HG02678 (cell line): ENCODE measurements at regions not wholly inside any gene's neighbourhood (a gene's known extent, or its start where the extent isn't known, plus 50 kb on each side); places are given as distances from the start of the nearest gene placed in this dataset.

Experiments used
- ATAC-seq: cut with Tn5 transposase; IDR thresholded peaks from one replicate; pipeline ENCODE4 v1.9.1; 2021; ENCODE audit warnings: mild to moderate bottlenecking, moderate library complexity; ENCODE audit not compliant: unreplicated experiment

- ATAC-seq: peak; percentile 92
Observed at GRCh38 chr4:157978680-157979361, 194.0 kb downstream of the GASK1B start.

GRCh38 chr4:157977086-157977485 lies 195.7 kb downstream of the GASK1B start:
- no peak for ATAC-seq

- ATAC-seq: no peak
Observed at GRCh38 chr4:157973297-157973696, 199.5 kb downstream of the GASK1B start.

- no peak for ATAC-seq
Observed at GRCh38 chr4:157964463-157964862, 208.4 kb downstream of the GASK1B start.

- ATAC-seq: no peak
Observed at GRCh38 chr4:157961229-157961990, 211.4 kb downstream of the GASK1B start.

- ATAC-seq: no peak
Observed at GRCh38 chr4:157957905-157958304, 214.9 kb downstream of the GASK1B start.

- ATAC-seq: no peak
Observed at GRCh38 chr4:157942017-157942416, 230.8 kb downstream of the GASK1B start.

- ATAC-seq: no peak
Observed at GRCh38 chr4:157934151-157934550, 238.7 kb downstream of the GASK1B start.

GRCh38 chr4:157932936-157933335 lies 239.9 kb downstream of the GASK1B start:
- no peak for ATAC-seq

- ATAC-seq: no peak
Observed at GRCh38 chr4:157929486-157929885, 243.3 kb downstream of the GASK1B start.

GRCh38 chr4:157918036-157918832 lies 254.6 kb downstream of the GASK1B start:
- no peak for ATAC-seq

- ATAC-seq: no peak
Observed at GRCh38 chr4:157912212-157912611, 260.6 kb downstream of the GASK1B start.

- ATAC-seq: no peak
Observed at GRCh38 chr4:157911662-157912061, 261.2 kb downstream of the GASK1B start.

GRCh38 chr4:157908691-157909090 lies 264.1 kb downstream of the GASK1B start:
- no peak for ATAC-seq

GRCh38 chr4:157908031-157908430 lies 264.8 kb downstream of the GASK1B start:
- no peak for ATAC-seq

GRCh38 chr4:157907226-157907946 lies 265.4 kb downstream of the GASK1B start:
- no peak for ATAC-seq

- no peak for ATAC-seq
Observed at GRCh38 chr4:157898836-157899605, 273.8 kb downstream of the GASK1B start.

- no peak for ATAC-seq
Observed at GRCh38 chr4:157897855-157898370, 274.9 kb downstream of the GASK1B start.

GRCh38 chr4:157896726-157897125 lies 276.1 kb downstream of the GASK1B start:
- ATAC-seq: no peak

- ATAC-seq: no peak
Observed at GRCh38 chr4:157895205-157895604, 277.6 kb downstream of the GASK1B start.
